ENCODE measurements at regions not wholly inside any gene's neighbourhood (a gene's known extent, or its start where the extent isn't known, plus 50 kb on each side); places are given as distances from the start of the nearest gene placed in this dataset.

GRCh38 chrX:720250-720649, 89.7 kb downstream of the SHOX start (continued):
- TF ChIP-seq SUZ12 (IDR thresholded peaks at IDR 0.05; ENCODE audit: unreplicated experiment): no peak
- TF ChIP-seq BHLHE40 (IDR thresholded peaks at IDR 0.05; ENCODE audit: borderline replicate concordance in 1 of 2, low read depth in 2 of 2, low read length in 1 of 2): no peak
- TF ChIP-seq MLLT1 (IDR thresholded peaks at IDR 0.05): no peak
- TF ChIP-seq PAX5 (IDR thresholded peaks at IDR 0.05; ENCODE audit: borderline replicate concordance, low read depth, low read length): no peak
- TF ChIP-seq EP300 (IDR thresholded peaks at IDR 0.05; ENCODE audit: borderline replicate concordance in 1 of 2, control insufficient read depth in 1 of 2, low read depth in 2 of 2, low read length in 2 of 2): no peak
- TF ChIP-seq ZNF207 (IDR thresholded peaks at IDR 0.05; ENCODE audit: borderline replicate concordance): no peak
- TF ChIP-seq RFX5 (IDR thresholded peaks at IDR 0.05; ENCODE audit: low read depth, low read length): no peak
- TF ChIP-seq SREBF2 (IDR thresholded peaks at IDR 0.05; ENCODE audit: low read length): no peak
- no peak for TF ChIP-seq NRF1 (conservative IDR thresholded peaks at IDR 0.05; ENCODE audit: low read depth, low read length)
- no peak for TF ChIP-seq ZNF217 (IDR thresholded peaks at IDR 0.05)

GRCh38 chrX:716136-716535, 85.5 kb downstream of the SHOX start:
- 36% methylated on average over 3 of the region's 3 CpGs for WGBS (ENCODE audit: insufficient coverage, insufficient replicate concordance, low lambda C conversion rate, missing lambda C conversion rate)
- in situ Hi-C loops (cut with MboI): no loop called here
- H3K4me1 ChIP-seq (ENCODE audit: control insufficient read depth, insufficient read depth, low read length): no peaks in the 10 kb centered on the region
- no peak for FAIRE-seq
- H3K36me3 ChIP-seq (ENCODE audit: control insufficient read depth in 2 of 2, insufficient read depth in 2 of 2, low read length in 1 of 2): no peaks in the 10 kb centered on the region
- no peak overlapping the region for H3K4me3 ChIP-seq
- H3K9me3 ChIP-seq (replicated peaks; ENCODE audit: control insufficient read depth, insufficient read depth, low read length): no peaks in the 10 kb centered on the region
- DNase-seq (ENCODE audit: low read depth, low spot score): no peak
- ChIA-PET POLR2A (no interaction called here), RAD21 (ENCODE audit: unreplicated experiment) (no interaction called here), SMC1A (ENCODE audit: uncharacterized antibody, unreplicated experiment) (no interaction called here), CTCF (no interaction called here)
- no peak for ATAC-seq
- no peak overlapping the region for H3K4me2 ChIP-seq (ENCODE audit: control insufficient read depth, insufficient read depth)
- intact Hi-C loops (cut with micrococcal nuclease; ENCODE audit: unreplicated experiment): no loop called here
- no peaks in the 10 kb centered on the region for H3K79me2 ChIP-seq (ENCODE audit: control insufficient read depth, insufficient read depth, low read length)
- TF ChIP-seq NFYB (IDR thresholded peaks at IDR 0.05; ENCODE audit: insufficient read depth, low read depth, low read length) (no peak), ZNF274 (IDR thresholded peaks at IDR 0.05; ENCODE audit: insufficient read depth, insufficient read length) (no peak), HSF1 (IDR thresholded peaks at IDR 0.05; ENCODE audit: low read depth, low read length) (no peak)
- H2AFZ ChIP-seq (ENCODE audit: control insufficient read depth, low read depth, low read length): no peak overlapping the region
- H4K20me1 ChIP-seq (ENCODE audit: control insufficient read depth, insufficient read depth): no peaks in the 10 kb centered on the region
- no peak overlapping the region for H3K27ac ChIP-seq (ENCODE audit: control insufficient read depth, insufficient read depth)
- H3K9ac ChIP-seq (ENCODE audit: control insufficient read depth, insufficient read depth, low read length): no peak overlapping the region
- H3K27me3 ChIP-seq (replicated peaks in 1 of 2; ENCODE audit: control insufficient read depth in 2 of 2, insufficient read depth in 2 of 2, low read length in 1 of 2): no peaks in the 10 kb centered on the region
- BruUV-seq (replicated peaks): no TSS peak
